BJ (cell line): ENCODE measurements at regions not wholly inside any gene's neighbourhood (a gene's known extent, or its start where the extent isn't known, plus 50 kb on each side); places are given as distances from the start of the nearest gene placed in this dataset.

Experiments used
- CTCF ChIA-PET: fragments of 350-600 bp; formaldehyde crosslinking; extraction: SDS; loops from one replicate; lab custom pipeline; 2021; ENCODE audit warnings: antibody characterized with exemption, inconsistent platforms; lab: Yijun Ruan, JAX
- POLR2A ChIA-PET: fragments of 300-600 bp; sonication (Branson Sonifier 250); formaldehyde crosslinking; extraction: SDS; loops from one replicate; lab custom pipeline; 2021; ENCODE audit warnings: antibody characterized with exemption; lab: Charles Lee
- DNase-seq: peaks from one replicate; pipeline ENCODE4 v3.0.0-alpha.2; 2011; ENCODE audit warnings: low read depth
- H3K27me3 ChIP-seq: 2 replicates; pipeline ENCODE4 v1.6.0; 2011; ENCODE audit warnings: low read length; ENCODE audit not compliant: control insufficient read depth, insufficient read depth
- H3K36me3 ChIP-seq: 2 replicates; pipeline ENCODE4 v1.5.1; 2011; ENCODE audit warnings: low read length; ENCODE audit not compliant: control insufficient read depth, insufficient read depth
- H3K4me3 ChIP-seq: 2 replicates; pipeline ENCODE4 v1.5.1; 2011; ENCODE audit warnings: low read depth, mild to moderate bottlenecking, control low read depth, low read length
- TF ChIP-seq, protein P1 (sequence below): IDR thresholded peaks from 2 replicates; pipeline ENCODE4 v1.5.1; 2011; ENCODE audit warnings: low read depth, mild to moderate bottlenecking, control low read depth, inconsistent platforms, low read length, moderate library complexity; ENCODE audit not compliant: insufficient read depth

DNA sequence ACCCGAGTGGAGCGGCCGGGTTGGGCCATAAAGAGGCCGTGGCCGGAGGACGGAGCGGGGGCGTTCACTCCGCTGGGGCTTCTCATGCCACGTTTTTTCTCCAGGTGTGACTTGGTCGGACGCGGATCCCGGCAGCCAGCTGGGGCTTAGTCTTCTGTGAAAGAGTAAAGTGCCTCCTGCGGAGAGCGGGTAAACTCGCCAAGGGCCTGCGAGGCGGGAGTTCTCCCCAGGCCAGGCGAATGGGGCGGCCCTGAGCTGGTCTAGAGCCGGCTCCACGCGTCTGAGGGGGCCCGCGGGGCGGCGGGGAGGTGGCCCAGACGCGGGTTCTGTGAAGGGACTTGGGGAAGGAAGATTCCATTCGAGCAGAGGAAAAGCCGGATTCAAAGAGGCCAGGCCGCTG lies 86.3 kb upstream of the VIPR2 start:
- ChIA-PET CTCF (no interaction called here), POLR2A (no interaction called here)
- TF ChIP-seq, protein P1, sequence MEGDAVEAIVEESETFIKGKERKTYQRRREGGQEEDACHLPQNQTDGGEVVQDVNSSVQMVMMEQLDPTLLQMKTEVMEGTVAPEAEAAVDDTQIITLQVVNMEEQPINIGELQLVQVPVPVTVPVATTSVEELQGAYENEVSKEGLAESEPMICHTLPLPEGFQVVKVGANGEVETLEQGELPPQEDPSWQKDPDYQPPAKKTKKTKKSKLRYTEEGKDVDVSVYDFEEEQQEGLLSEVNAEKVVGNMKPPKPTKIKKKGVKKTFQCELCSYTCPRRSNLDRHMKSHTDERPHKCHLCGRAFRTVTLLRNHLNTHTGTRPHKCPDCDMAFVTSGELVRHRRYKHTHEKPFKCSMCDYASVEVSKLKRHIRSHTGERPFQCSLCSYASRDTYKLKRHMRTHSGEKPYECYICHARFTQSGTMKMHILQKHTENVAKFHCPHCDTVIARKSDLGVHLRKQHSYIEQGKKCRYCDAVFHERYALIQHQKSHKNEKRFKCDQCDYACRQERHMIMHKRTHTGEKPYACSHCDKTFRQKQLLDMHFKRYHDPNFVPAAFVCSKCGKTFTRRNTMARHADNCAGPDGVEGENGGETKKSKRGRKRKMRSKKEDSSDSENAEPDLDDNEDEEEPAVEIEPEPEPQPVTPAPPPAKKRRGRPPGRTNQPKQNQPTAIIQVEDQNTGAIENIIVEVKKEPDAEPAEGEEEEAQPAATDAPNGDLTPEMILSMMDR, result no peak
- Histone ChIP-seq H3K27me3 (no peaks in the 10 kb centered on the region), H3K36me3 (no peaks in the 10 kb centered on the region), H3K4me3 (no peak overlapping the region)
- no peak for DNase-seq

DNA sequence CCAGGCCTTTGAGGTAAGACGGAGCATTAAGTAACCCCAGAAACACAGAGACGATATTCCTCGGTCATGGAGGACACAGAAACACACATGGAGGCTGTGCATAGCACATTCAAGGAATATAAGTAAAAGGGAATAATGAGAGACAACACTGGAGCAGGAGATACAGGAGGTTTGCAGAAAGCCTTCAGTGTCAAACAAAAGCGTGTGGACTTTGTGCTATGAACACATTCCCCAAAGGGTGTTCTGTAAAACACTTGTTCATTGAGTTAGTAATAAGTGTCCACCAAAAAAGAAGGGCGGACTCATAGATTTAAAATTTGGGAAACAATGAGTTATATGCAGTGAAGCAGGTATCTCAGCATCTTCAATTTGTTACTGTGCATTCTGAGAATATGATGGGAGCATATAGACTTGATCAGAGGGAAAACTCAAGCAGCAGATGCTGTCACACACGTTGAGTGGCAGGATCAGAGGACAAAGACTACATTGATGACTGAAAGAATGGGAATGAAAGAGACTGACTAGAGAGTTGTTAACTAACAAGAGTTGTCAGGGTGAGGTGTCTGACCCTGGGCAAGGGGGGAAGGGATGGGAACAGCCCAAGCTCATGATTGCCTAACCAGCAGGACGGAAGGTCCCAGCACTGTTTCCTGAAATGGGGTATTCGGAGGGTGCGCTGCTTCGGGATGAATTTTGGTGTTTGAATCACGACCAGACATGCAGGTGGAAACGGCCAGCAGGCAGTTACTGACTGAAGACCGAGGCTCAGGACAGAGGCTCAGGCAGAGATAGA lies 85.2 kb upstream of the VIPR2 start:
- TF ChIP-seq, protein P1, result no peak
- H3K27me3 ChIP-seq, result no peaks in the 10 kb centered on the region
- ChIA-PET POLR2A (no interaction called here), CTCF (no interaction called here)
- no peak overlapping the region for H3K4me3 ChIP-seq
- H3K36me3 ChIP-seq, result no peaks in the 10 kb centered on the region
- DNase-seq, result no peak

DNA sequence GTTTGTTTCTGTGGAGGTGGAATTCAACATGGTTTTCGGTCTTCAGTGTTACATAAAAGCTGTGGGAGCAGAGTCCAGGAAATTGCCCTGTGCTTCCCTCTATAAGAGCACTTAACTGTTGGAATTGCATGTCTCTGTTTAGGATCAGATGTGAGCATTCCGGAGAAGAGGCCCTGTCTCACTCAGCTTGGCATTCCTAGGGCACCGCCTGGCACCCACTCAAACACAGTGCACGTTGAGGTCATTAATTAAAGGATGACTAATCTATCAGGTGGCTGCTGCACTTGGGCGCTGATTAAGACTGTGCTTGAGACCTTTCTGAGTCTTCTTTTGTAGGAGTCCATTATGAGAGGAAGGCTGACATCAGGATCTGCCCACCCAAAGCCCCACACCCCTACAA lies 82.8 kb upstream of the VIPR2 start:
- POLR2A ChIA-PET, result no interaction called here
- CTCF ChIA-PET, result no interaction called here
- H3K27me3 ChIP-seq, result no peaks in the 10 kb centered on the region
- DNase-seq, result no peak
- H3K4me3 ChIP-seq, result no peak overlapping the region
- H3K36me3 ChIP-seq, result no peaks in the 10 kb centered on the region
- TF ChIP-seq, protein P1, result no peak

DNA sequence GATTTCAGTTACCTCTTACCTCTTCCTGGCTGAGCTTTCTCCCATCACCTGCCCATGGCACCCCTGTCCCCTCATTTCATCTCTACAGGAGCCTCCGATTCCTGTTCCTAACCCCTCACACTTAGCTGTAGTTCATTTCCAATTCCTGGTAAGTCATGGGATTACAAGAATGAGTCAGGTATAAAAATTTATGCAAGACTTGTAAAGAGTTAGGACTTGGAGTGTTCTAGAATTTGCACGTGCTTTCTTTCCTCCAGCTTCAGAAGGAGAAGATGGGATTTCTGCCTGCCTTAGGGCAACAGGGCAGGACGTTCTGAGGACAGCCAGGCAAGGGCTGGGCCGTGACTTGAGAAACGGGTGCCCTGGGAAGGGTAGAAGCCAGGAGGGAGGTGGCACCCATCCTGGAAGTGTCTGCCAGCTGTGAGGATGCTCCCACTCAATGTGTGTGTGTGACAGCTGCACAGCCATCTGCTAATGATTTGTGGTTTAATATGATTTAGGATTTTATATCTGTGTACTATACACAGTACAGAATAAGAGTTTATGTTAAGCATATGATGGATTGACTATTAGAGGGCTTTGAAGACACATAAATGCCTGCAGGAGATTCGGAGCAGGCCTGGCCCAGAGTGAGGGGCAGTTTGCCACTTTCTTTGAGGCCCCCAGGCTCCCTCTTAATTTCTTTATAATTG lies 81.5 kb upstream of the VIPR2 start:
- no peaks in the 10 kb centered on the region for H3K27me3 ChIP-seq
- no peak overlapping the region for H3K4me3 ChIP-seq
- H3K36me3 ChIP-seq, result no peaks in the 10 kb centered on the region
- TF ChIP-seq, protein P1, result no peak
- ChIA-PET CTCF (no interaction called here), POLR2A (no interaction called here)
- DNase-seq, result no peak

DNA sequence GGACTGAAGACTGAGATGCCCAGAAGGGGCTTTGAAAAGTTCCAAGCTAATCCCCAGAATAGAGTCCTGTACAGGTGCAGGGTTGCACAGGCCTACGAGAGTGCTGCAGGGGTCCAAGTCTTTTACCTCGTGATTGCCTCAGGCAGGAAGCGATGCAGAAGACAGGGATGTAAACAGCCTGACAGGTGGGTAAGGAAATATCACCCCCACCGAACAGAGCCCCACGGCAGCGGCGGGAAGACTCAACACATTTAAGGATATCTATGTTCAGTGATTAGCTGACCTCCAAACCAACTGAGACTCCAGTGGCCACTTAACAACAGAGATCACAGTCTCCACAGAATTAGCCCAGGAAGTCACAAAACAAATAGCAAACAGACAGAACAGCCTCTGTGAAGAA lies 73.9 kb upstream of the VIPR2 start:
- TF ChIP-seq, protein P1, result no peak
- no peak overlapping the region for H3K4me3 ChIP-seq
- DNase-seq, result no peak
- ChIA-PET CTCF (no interaction called here), POLR2A (no interaction called here)
- no peaks in the 10 kb centered on the region for H3K27me3 ChIP-seq
- H3K36me3 ChIP-seq, result no peaks in the 10 kb centered on the region
